ENCODE measurements at regions not wholly inside any gene's neighbourhood (a gene's known extent, or its start where the extent isn't known, plus 50 kb on each side); places are given as distances from the start of the nearest gene placed in this dataset.

DNA sequence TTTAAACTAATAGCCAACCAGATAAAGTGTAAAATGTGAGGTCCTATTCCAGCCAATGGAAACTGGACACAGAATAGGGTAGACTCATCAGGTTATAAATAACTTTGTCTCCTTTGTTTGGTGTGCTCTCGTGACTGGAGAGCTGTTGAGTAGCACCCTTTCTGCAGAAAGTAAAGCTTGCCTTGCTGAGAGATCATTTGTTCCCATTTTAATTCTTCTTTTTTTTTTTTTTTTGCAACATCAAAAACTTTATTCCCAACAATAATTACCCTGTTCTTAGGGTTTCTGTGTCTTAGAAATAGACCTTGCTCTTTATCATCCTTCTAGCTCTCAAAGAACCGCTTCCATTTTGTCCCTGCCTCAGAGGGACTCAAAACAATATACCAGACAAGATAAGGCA is 220.4 kb downstream of the FAM76B start:
- H3K4me2 ChIP-seq (ENCODE audit: insufficient read depth, low read length), result no peak overlapping the region
- no peaks in the 10 kb centered on the region for H3K27me3 ChIP-seq (ENCODE audit: control insufficient read depth in 2 of 2, insufficient read depth in 2 of 2, low read length in 2 of 2)
- POLR2A ChIA-PET, result no interaction called here
- no peaks in the 10 kb centered on the region for H3K9me1 ChIP-seq (replicated peaks; ENCODE audit: control insufficient read depth, extremely low read depth, insufficient read depth, low read length)
- no peaks in the 10 kb centered on the region for H3K4me1 ChIP-seq (ENCODE audit: control insufficient read depth, extremely low read depth, insufficient read depth, low read length)
- no peak overlapping the region for H3K27ac ChIP-seq (ENCODE audit: insufficient read depth, low read depth, low read length)
- CTCF ChIA-PET, result no interaction called here
- H2AFZ ChIP-seq (ENCODE audit: low read depth, low read length), result no peak overlapping the region
- TF ChIP-seq EZH2 (IDR thresholded peaks at IDR 0.05; ENCODE audit: borderline replicate concordance, low read depth, low read length, severe bottlenecking) (no peak), POLR2AphosphoS5 (IDR thresholded peaks at IDR 0.05; ENCODE audit: insufficient read depth, low read depth, low read length) (no peak), JUN (IDR thresholded peaks at IDR 0.05; ENCODE audit: borderline replicate concordance, insufficient read depth, insufficient read length, low read depth) (no peak)
- no peaks in the 10 kb centered on the region for H4K20me1 ChIP-seq (replicated peaks; ENCODE audit: control insufficient read depth, extremely low read depth, insufficient read depth, low read length)
- no peaks in the 10 kb centered on the region for H3K36me3 ChIP-seq (ENCODE audit: control insufficient read depth in 2 of 2, extremely low read depth in 1 of 2, insufficient read depth in 2 of 2, low read length in 2 of 2)
- dilution Hi-C loops (cut with MboI; ENCODE audit: extremely low pct_ligation_motif_present, low sequenced_read_pairs) (no loop called here), intact Hi-C loops (cut with micrococcal nuclease) (no loop called here)
- H3K9me3 ChIP-seq (replicated peaks; ENCODE audit: control insufficient read depth, insufficient read depth, low read length), result no peaks in the 10 kb centered on the region
- BruUV-seq (replicated peaks), result no TSS peak
- DNase-seq (ENCODE audit: low read depth, low spot score), result no peak
- no peak overlapping the region for H3K9ac ChIP-seq (replicated peaks; ENCODE audit: extremely low read depth, insufficient read depth, low read length)
- H3K4me3 ChIP-seq (replicated peaks in 1 of 3; ENCODE audit: insufficient read depth in 1 of 3, low read depth in 1 of 3, low read length in 3 of 3), result no peak overlapping the region
- no peaks in the 10 kb centered on the region for H3K79me2 ChIP-seq (ENCODE audit: control insufficient read depth, insufficient read depth, low read length)
- no peak for FAIRE-seq

DNA sequence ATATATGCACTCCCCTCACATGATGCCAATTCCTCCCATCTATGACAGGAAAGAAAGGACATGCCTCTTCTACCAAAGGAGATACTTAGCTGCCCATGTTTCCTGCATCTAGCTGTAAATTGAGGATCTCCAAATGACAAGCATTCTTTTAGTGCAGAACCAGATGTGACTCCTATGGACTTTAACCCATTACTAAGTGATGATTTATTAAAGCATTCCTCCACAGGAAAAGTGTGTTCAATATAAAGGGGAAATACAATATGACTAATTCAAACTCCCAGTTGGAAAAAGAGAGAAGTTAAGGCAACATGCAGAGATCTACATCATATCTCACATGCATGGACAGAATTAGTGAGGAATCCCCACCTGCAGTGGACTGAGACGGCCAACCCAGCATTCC is 221.3 kb downstream of the FAM76B start:
- ChIA-PET CTCF (no interaction called here), POLR2A (no interaction called here)
- Histone ChIP-seq H3K79me2 (ENCODE audit: control insufficient read depth, insufficient read depth, low read length) (no peaks in the 10 kb centered on the region), H3K9me1 (replicated peaks; ENCODE audit: control insufficient read depth, extremely low read depth, insufficient read depth, low read length) (no peaks in the 10 kb centered on the region), H4K20me1 (replicated peaks; ENCODE audit: control insufficient read depth, extremely low read depth, insufficient read depth, low read length) (no peaks in the 10 kb centered on the region), H3K9ac (replicated peaks; ENCODE audit: extremely low read depth, insufficient read depth, low read length) (no peak overlapping the region), H3K9me3 (replicated peaks; ENCODE audit: control insufficient read depth, insufficient read depth, low read length) (no peaks in the 10 kb centered on the region), H3K4me2 (ENCODE audit: insufficient read depth, low read length) (no peak overlapping the region), H3K27ac (ENCODE audit: insufficient read depth, low read depth, low read length) (no peak overlapping the region), H3K36me3 (ENCODE audit: control insufficient read depth in 2 of 2, extremely low read depth in 1 of 2, insufficient read depth in 2 of 2, low read length in 2 of 2) (no peaks in the 10 kb centered on the region), H2AFZ (ENCODE audit: low read depth, low read length) (no peak overlapping the region), H3K27me3 (ENCODE audit: control insufficient read depth in 2 of 2, insufficient read depth in 2 of 2, low read length in 2 of 2) (no peaks in the 10 kb centered on the region), H3K4me3 (replicated peaks in 1 of 3; ENCODE audit: insufficient read depth in 1 of 3, low read depth in 1 of 3, low read length in 3 of 3) (no peak overlapping the region), H3K4me1 (ENCODE audit: control insufficient read depth, extremely low read depth, insufficient read depth, low read length) (no peaks in the 10 kb centered on the region)
- dilution Hi-C loops (cut with MboI; ENCODE audit: extremely low pct_ligation_motif_present, low sequenced_read_pairs), result no loop called here
- FAIRE-seq (no peak), DNase-seq (ENCODE audit: low read depth, low spot score) (no peak)
- BruUV-seq (replicated peaks), result no TSS peak
- TF ChIP-seq POLR2AphosphoS5 (IDR thresholded peaks at IDR 0.05; ENCODE audit: insufficient read depth, low read depth, low read length) (no peak), MYC (IDR thresholded peaks at IDR 0.05; ENCODE audit: low read depth, low read length) (no peak), GATA2 (IDR thresholded peaks at IDR 0.05; ENCODE audit: insufficient read depth, insufficient read length, low read depth, low read length) (no peak), MAX (IDR thresholded peaks at IDR 0.05; ENCODE audit: insufficient read depth, insufficient read length) (no peak), POLR2A (IDR thresholded peaks at IDR 0.05; ENCODE audit: low read depth, low read length) (no peak), JUN (IDR thresholded peaks at IDR 0.05; ENCODE audit: borderline replicate concordance, insufficient read depth, insufficient read length, low read depth) (no peak), EZH2 (IDR thresholded peaks at IDR 0.05; ENCODE audit: borderline replicate concordance, low read depth, low read length, severe bottlenecking) (no peak), FOS (IDR thresholded peaks at IDR 0.05; ENCODE audit: borderline replicate concordance, insufficient read depth, low read length) (no peak)
- TF ChIP-seq, protein P1, sequence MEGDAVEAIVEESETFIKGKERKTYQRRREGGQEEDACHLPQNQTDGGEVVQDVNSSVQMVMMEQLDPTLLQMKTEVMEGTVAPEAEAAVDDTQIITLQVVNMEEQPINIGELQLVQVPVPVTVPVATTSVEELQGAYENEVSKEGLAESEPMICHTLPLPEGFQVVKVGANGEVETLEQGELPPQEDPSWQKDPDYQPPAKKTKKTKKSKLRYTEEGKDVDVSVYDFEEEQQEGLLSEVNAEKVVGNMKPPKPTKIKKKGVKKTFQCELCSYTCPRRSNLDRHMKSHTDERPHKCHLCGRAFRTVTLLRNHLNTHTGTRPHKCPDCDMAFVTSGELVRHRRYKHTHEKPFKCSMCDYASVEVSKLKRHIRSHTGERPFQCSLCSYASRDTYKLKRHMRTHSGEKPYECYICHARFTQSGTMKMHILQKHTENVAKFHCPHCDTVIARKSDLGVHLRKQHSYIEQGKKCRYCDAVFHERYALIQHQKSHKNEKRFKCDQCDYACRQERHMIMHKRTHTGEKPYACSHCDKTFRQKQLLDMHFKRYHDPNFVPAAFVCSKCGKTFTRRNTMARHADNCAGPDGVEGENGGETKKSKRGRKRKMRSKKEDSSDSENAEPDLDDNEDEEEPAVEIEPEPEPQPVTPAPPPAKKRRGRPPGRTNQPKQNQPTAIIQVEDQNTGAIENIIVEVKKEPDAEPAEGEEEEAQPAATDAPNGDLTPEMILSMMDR (IDR thresholded peaks at IDR 0.05; ENCODE audit: extremely low read depth in 1 of 2, insufficient read depth in 1 of 2, low read depth in 1 of 2, low read length in 2 of 2), result no peak
- intact Hi-C loops (cut with micrococcal nuclease), result no loop called here

Measured in endothelial cell of umbilical vein (primary cell).